ENCODE measurements at regions not wholly inside any gene's neighbourhood (a gene's known extent, or its start where the extent isn't known, plus 50 kb on each side); places are given as distances from the start of the nearest gene placed in this dataset.

- no peaks in the 10 kb centered on the region for H3K9me3 ChIP-seq (ENCODE audit: control insufficient read depth, insufficient read depth, low read length)
- H3K36me3 ChIP-seq (ENCODE audit: insufficient read depth, low read length): no peaks in the 10 kb centered on the region
- 0 out of 2 replicates have a peak, but pooled peaks cover 5% of the 10 kb centered on the region for H3K4me1 ChIP-seq (ENCODE audit: insufficient read depth, low read length)
- H3K9ac ChIP-seq (ENCODE audit: low read depth, low read length): no peak overlapping the region
Observed at GRCh38 chr20:11020712-11021111, 346.9 kb upstream of the JAG1 start.

- Histone ChIP-seq H3K9ac (ENCODE audit: low read depth, low read length) (no peak overlapping the region), H3K4me1 (ENCODE audit: insufficient read depth, low read length) (no peaks in the 10 kb centered on the region), H3K36me3 (ENCODE audit: insufficient read depth, low read length) (no peaks in the 10 kb centered on the region)
Observed at GRCh38 chr20:11027224-11027623, 353.4 kb upstream of the JAG1 start.

GRCh38 chr20:11030351-11030750, 356.6 kb upstream of the JAG1 start:
- H3K9me3 ChIP-seq (ENCODE audit: control insufficient read depth, insufficient read depth, low read length): no peaks in the 10 kb centered on the region
- H3K9ac ChIP-seq (ENCODE audit: low read depth, low read length): no peak overlapping the region
- no peaks in the 10 kb centered on the region for H3K36me3 ChIP-seq (ENCODE audit: insufficient read depth, low read length)
- no peaks in the 10 kb centered on the region for H3K4me1 ChIP-seq (ENCODE audit: insufficient read depth, low read length)

More at GRCh38 chr20:11027224-11027623, 353.4 kb upstream of the JAG1 start:
- H3K9me3 ChIP-seq (ENCODE audit: control insufficient read depth, insufficient read depth, low read length): no peaks in the 10 kb centered on the region

GRCh38 chr20:11031300-11031699, 357.5 kb upstream of the JAG1 start:
- Histone ChIP-seq H3K36me3 (ENCODE audit: insufficient read depth, low read length) (no peaks in the 10 kb centered on the region), H3K9me3 (ENCODE audit: control insufficient read depth, insufficient read depth, low read length) (no peaks in the 10 kb centered on the region), H3K4me1 (ENCODE audit: insufficient read depth, low read length) (no peaks in the 10 kb centered on the region), H3K9ac (ENCODE audit: low read depth, low read length) (no peak overlapping the region)

- no peak overlapping the region for H3K9ac ChIP-seq (ENCODE audit: low read depth, low read length)
- no peaks in the 10 kb centered on the region; the same call in 1 of the 2 replicates for H3K9me3 ChIP-seq (ENCODE audit: control insufficient read depth, insufficient read depth, low read length)
- no peaks in the 10 kb centered on the region for H3K36me3 ChIP-seq (ENCODE audit: insufficient read depth, low read length)
Observed at GRCh38 chr20:11032611-11033010, 358.8 kb upstream of the JAG1 start.

GRCh38 chr20:11034025-11034424, 360.2 kb upstream of the JAG1 start:
- no peaks in the 10 kb centered on the region; the same call in 1 of the 2 replicates for H3K9me3 ChIP-seq (ENCODE audit: control insufficient read depth, insufficient read depth, low read length)
- no peaks in the 10 kb centered on the region for H3K36me3 ChIP-seq (ENCODE audit: insufficient read depth, low read length)
- H3K4me1 ChIP-seq (ENCODE audit: insufficient read depth, low read length): no peaks in the 10 kb centered on the region

More at GRCh38 chr20:11032611-11033010, 358.8 kb upstream of the JAG1 start:
- no peaks in the 10 kb centered on the region for H3K4me1 ChIP-seq (ENCODE audit: insufficient read depth, low read length)

GRCh38 chr20:11035211-11035610, 361.4 kb upstream of the JAG1 start:
- no peaks in the 10 kb centered on the region for H3K4me1 ChIP-seq (ENCODE audit: insufficient read depth, low read length)
- H3K36me3 ChIP-seq (ENCODE audit: insufficient read depth, low read length): no peaks in the 10 kb centered on the region
- H3K9me3 ChIP-seq (ENCODE audit: control insufficient read depth, insufficient read depth, low read length): no peaks in the 10 kb centered on the region; the same call in 1 of the 2 replicates
- H3K9ac ChIP-seq (ENCODE audit: low read depth, low read length): no peak overlapping the region

More at GRCh38 chr20:11034025-11034424, 360.2 kb upstream of the JAG1 start:
- no peak overlapping the region for H3K9ac ChIP-seq (ENCODE audit: low read depth, low read length)

- Histone ChIP-seq H3K9me3 (ENCODE audit: control insufficient read depth, insufficient read depth, low read length) (no peaks in the 10 kb centered on the region; the same call in 1 of the 2 replicates), H3K9ac (ENCODE audit: low read depth, low read length) (no peak overlapping the region), H3K36me3 (ENCODE audit: insufficient read depth, low read length) (no peaks in the 10 kb centered on the region), H3K4me1 (ENCODE audit: insufficient read depth, low read length) (no peaks in the 10 kb centered on the region)
Observed at GRCh38 chr20:11041396-11041795, 367.6 kb upstream of the JAG1 start.

GRCh38 chr20:11043001-11043400, 369.2 kb upstream of the JAG1 start:
- Histone ChIP-seq H3K9ac (ENCODE audit: low read depth, low read length) (no peak overlapping the region), H3K4me1 (ENCODE audit: insufficient read depth, low read length) (no peaks in the 10 kb centered on the region), H3K36me3 (ENCODE audit: insufficient read depth, low read length) (no peaks in the 10 kb centered on the region), H3K9me3 (ENCODE audit: control insufficient read depth, insufficient read depth, low read length) (no peaks in the 10 kb centered on the region)

- Histone ChIP-seq H3K36me3 (ENCODE audit: insufficient read depth, low read length) (no peaks in the 10 kb centered on the region), H3K9me3 (ENCODE audit: control insufficient read depth, insufficient read depth, low read length) (no peaks in the 10 kb centered on the region), H3K4me1 (ENCODE audit: insufficient read depth, low read length) (no peaks in the 10 kb centered on the region), H3K9ac (ENCODE audit: low read depth, low read length) (no peak overlapping the region)
Observed at GRCh38 chr20:11044561-11044960, 370.8 kb upstream of the JAG1 start.

- Histone ChIP-seq H3K9ac (ENCODE audit: low read depth, low read length) (no peak overlapping the region), H3K36me3 (ENCODE audit: insufficient read depth, low read length) (no peaks in the 10 kb centered on the region), H3K9me3 (ENCODE audit: control insufficient read depth, insufficient read depth, low read length) (no peaks in the 10 kb centered on the region), H3K4me1 (ENCODE audit: insufficient read depth, low read length) (no peaks in the 10 kb centered on the region)
Observed at GRCh38 chr20:11045412-11046175, 371.8 kb upstream of the JAG1 start.

- no peaks in the 10 kb centered on the region for H3K9me3 ChIP-seq (ENCODE audit: control insufficient read depth, insufficient read depth, low read length)
Observed at GRCh38 chr20:11047559-11047958, 373.8 kb upstream of the JAG1 start.

GRCh38 chr20:11048739-11049138, 374.9 kb upstream of the JAG1 start:
- no peaks in the 10 kb centered on the region for H3K4me1 ChIP-seq (ENCODE audit: insufficient read depth, low read length)
- no peaks in the 10 kb centered on the region for H3K9me3 ChIP-seq (ENCODE audit: control insufficient read depth, insufficient read depth, low read length)
- H3K9ac ChIP-seq (ENCODE audit: low read depth, low read length): no peak overlapping the region
- H3K36me3 ChIP-seq (ENCODE audit: insufficient read depth, low read length): no peaks in the 10 kb centered on the region

More at GRCh38 chr20:11047559-11047958, 373.8 kb upstream of the JAG1 start:
- Histone ChIP-seq H3K4me1 (ENCODE audit: insufficient read depth, low read length) (no peaks in the 10 kb centered on the region), H3K36me3 (ENCODE audit: insufficient read depth, low read length) (no peaks in the 10 kb centered on the region), H3K9ac (ENCODE audit: low read depth, low read length) (no peak overlapping the region)

GRCh38 chr20:11050350-11050749, 376.6 kb upstream of the JAG1 start:
- Histone ChIP-seq H3K4me1 (ENCODE audit: insufficient read depth, low read length) (no peaks in the 10 kb centered on the region), H3K9ac (ENCODE audit: low read depth, low read length) (no peak overlapping the region), H3K9me3 (ENCODE audit: control insufficient read depth, insufficient read depth, low read length) (no peaks in the 10 kb centered on the region), H3K36me3 (ENCODE audit: insufficient read depth, low read length) (no peaks in the 10 kb centered on the region)

GRCh38 chr20:11051136-11051535, 377.3 kb upstream of the JAG1 start:
- Histone ChIP-seq H3K4me1 (ENCODE audit: insufficient read depth, low read length) (no peaks in the 10 kb centered on the region), H3K36me3 (ENCODE audit: insufficient read depth, low read length) (no peaks in the 10 kb centered on the region), H3K9ac (ENCODE audit: low read depth, low read length) (no peak overlapping the region), H3K9me3 (ENCODE audit: control insufficient read depth, insufficient read depth, low read length) (no peaks in the 10 kb centered on the region)
